Erythroblast (primary cell): ENCODE measurements at regions not wholly inside any gene's neighbourhood (a gene's known extent, or its start where the extent isn't known, plus 50 kb on each side); places are given as distances from the start of the nearest gene placed in this dataset.

Experiments used
- GATA1 ChIP-seq: IDR thresholded peaks from 2 replicates; pipeline ENCODE4 v1.6.1; 2011; ENCODE audit warnings: low read depth, mild to moderate bottlenecking, control low read depth, low read length, moderate library complexity
- POLR2A ChIP-seq: IDR thresholded peaks from 2 replicates; pipeline ENCODE4 v1.6.1; 2011; ENCODE audit warnings: mild to moderate bottlenecking, low read length

GRCh38 chr2:103419506-103419905 lies 657.7 kb downstream of the TMEM182 start:
- no peak for TF ChIP-seq POLR2A
- TF ChIP-seq GATA1: no peak
